ENCODE measurements at regions not wholly inside any gene's neighbourhood (a gene's known extent, or its start where the extent isn't known, plus 50 kb on each side); places are given as distances from the start of the nearest gene placed in this dataset.

DNA sequence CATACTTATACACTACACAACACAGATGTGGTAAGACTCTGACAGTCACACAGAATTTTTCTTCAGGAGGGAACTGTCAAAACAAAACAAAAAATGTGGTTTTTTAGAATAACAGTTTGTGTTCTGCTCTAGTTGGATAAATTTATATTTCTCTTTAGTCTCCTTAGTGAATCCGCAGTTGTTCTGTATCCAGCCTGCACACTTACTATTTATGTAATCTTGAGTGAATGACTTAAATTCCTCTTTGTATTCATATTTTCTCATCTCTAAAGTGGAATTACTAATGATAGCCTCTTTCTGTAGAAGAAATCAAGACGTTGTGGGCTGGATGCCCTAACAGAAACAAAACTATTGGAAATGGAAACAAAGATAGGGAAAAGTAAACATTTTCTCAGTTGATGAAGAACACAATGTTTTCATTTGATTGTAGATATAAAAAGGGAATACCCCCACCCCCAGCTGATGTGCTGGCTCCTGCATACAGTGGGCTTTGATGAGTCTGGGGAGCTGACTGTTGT is 375.2 kb downstream of the TRIB2 start (continued):
- TF ChIP-seq MYC (IDR thresholded peaks at IDR 0.05; ENCODE audit: insufficient read depth, insufficient read length, insufficient replicate concordance, low read length, severe bottlenecking) (no peak), SMARCA5 (IDR thresholded peaks at IDR 0.05) (no peak), CBX5 (IDR thresholded peaks at IDR 0.05; ENCODE audit: low read depth) (no peak), IKZF1 (conservative IDR thresholded peaks at IDR 0.05) (no peak), MYB (IDR thresholded peaks at IDR 0.05; ENCODE audit: borderline replicate concordance, low read depth, low read length) (no peak), PBX3 (IDR thresholded peaks at IDR 0.05; ENCODE audit: insufficient replicate concordance, low read depth, low read length) (no peak), SIN3A (IDR thresholded peaks at IDR 0.05; ENCODE audit: low read depth, low read length) (no peak), IRF3 (IDR thresholded peaks at IDR 0.05) (no peak)
- TF ChIP-seq, protein P1, sequence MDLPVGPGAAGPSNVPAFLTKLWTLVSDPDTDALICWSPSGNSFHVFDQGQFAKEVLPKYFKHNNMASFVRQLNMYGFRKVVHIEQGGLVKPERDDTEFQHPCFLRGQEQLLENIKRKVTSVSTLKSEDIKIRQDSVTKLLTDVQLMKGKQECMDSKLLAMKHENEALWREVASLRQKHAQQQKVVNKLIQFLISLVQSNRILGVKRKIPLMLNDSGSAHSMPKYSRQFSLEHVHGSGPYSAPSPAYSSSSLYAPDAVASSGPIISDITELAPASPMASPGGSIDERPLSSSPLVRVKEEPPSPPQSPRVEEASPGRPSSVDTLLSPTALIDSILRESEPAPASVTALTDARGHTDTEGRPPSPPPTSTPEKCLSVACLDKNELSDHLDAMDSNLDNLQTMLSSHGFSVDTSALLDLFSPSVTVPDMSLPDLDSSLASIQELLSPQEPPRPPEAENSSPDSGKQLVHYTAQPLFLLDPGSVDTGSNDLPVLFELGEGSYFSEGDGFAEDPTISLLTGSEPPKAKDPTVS (IDR thresholded peaks at IDR 0.05; ENCODE audit: low read depth, low read length) = no peak
- TF ChIP-seq, protein P2, sequence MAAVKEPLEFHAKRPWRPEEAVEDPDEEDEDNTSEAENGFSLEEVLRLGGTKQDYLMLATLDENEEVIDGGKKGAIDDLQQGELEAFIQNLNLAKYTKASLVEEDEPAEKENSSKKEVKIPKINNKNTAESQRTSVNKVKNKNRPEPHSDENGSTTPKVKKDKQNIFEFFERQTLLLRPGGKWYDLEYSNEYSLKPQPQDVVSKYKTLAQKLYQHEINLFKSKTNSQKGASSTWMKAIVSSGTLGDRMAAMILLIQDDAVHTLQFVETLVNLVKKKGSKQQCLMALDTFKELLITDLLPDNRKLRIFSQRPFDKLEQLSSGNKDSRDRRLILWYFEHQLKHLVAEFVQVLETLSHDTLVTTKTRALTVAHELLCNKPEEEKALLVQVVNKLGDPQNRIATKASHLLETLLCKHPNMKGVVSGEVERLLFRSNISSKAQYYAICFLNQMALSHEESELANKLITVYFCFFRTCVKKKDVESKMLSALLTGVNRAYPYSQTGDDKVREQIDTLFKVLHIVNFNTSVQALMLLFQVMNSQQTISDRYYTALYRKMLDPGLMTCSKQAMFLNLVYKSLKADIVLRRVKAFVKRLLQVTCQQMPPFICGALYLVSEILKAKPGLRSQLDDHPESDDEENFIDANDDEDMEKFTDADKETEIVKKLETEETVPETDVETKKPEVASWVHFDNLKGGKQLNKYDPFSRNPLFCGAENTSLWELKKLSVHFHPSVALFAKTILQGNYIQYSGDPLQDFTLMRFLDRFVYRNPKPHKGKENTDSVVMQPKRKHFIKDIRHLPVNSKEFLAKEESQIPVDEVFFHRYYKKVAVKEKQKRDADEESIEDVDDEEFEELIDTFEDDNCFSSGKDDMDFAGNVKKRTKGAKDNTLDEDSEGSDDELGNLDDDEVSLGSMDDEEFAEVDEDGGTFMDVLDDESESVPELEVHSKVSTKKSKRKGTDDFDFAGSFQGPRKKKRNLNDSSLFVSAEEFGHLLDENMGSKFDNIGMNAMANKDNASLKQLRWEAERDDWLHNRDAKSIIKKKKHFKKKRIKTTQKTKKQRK (IDR thresholded peaks at IDR 0.05; ENCODE audit: low read depth, low read length) = no peak
